ENCODE measurements at regions not wholly inside any gene's neighbourhood (a gene's known extent, or its start where the extent isn't known, plus 50 kb on each side); places are given as distances from the start of the nearest gene placed in this dataset.
A peak's percentile ranks its signal among the peaks of the same experiment; 100 is the strongest.

GRCh38 chr3:139745831-139746230 is 68.1 kb upstream of the NMNAT3 start:
- no peak overlapping the region for H3K4me3 ChIP-seq (ENCODE audit: low read depth, low read length)
- peak; percentile 38 for DNase-seq (ENCODE audit: low read depth)

- DNase-seq (ENCODE audit: low read depth) = no peak
- no peak overlapping the region for H3K4me3 ChIP-seq (ENCODE audit: low read depth, low read length)
These were observed 60.9 kb upstream of the NMNAT3 start for GRCh38 chr3:139738697-139739096.

GRCh38 chr3:139737682-139738361 is 60.0 kb upstream of the NMNAT3 start:
- H3K4me3 ChIP-seq (ENCODE audit: low read depth, low read length) = no peak overlapping the region
- DNase-seq (ENCODE audit: low read depth) = no peak

- DNase-seq (ENCODE audit: low read depth) = no peak
- H3K4me3 ChIP-seq (ENCODE audit: low read depth, low read length) = no peak overlapping the region
These were observed 57.4 kb upstream of the NMNAT3 start for GRCh38 chr3:139735191-139735590.

- DNase-seq (ENCODE audit: low read depth) = no peak
- H3K4me3 ChIP-seq (ENCODE audit: low read depth, low read length) = no peak overlapping the region
These were observed 55.0 kb upstream of the NMNAT3 start for GRCh38 chr3:139732729-139733128.

- H3K4me3 ChIP-seq (ENCODE audit: low read depth, low read length) = no peak overlapping the region
- no peak for DNase-seq (ENCODE audit: low read depth)
These were observed 51.5 kb upstream of the NMNAT3 start for GRCh38 chr3:139729300-139729699.

- DNase-seq (ENCODE audit: low read depth) = no peak
These were observed 50.6 kb upstream of the NMNAT3 start for GRCh38 chr3:139728414-139728813.

More at GRCh38 chr3:139728414-139728813, 50.6 kb upstream of the NMNAT3 start:
- H3K4me3 ChIP-seq (ENCODE audit: low read depth, low read length) = no peak overlapping the region
